Stimulated activated CD8-positive, alpha-beta memory T cell treated with anti-CD3 and anti-CD28 coated beads, Interleukin-12 subunit alpha, Interleukin-12 subunit beta, amount 100 ng/mL, for 24 hours (primary cell): ENCODE measurements at regions not wholly inside any gene's neighbourhood (a gene's known extent, or its start where the extent isn't known, plus 50 kb on each side); places are given as distances from the start of the nearest gene placed in this dataset.
"Not testable (repeated sequence)": the region's sequence is repeated elsewhere in the genome, so short reads cannot be mapped to it uniquely, and the experiment has no call there.

Experiments used
- DNase-seq: peaks from one replicate; pipeline ENCODE4 v3.0.0-alpha.2; 2020; ENCODE audit errors: extremely low read depth

- DNase-seq: no peak
These were observed 888.4 kb downstream of the TRIB2 start for GRCh38 chr2:13604951-13605661.

DNA sequence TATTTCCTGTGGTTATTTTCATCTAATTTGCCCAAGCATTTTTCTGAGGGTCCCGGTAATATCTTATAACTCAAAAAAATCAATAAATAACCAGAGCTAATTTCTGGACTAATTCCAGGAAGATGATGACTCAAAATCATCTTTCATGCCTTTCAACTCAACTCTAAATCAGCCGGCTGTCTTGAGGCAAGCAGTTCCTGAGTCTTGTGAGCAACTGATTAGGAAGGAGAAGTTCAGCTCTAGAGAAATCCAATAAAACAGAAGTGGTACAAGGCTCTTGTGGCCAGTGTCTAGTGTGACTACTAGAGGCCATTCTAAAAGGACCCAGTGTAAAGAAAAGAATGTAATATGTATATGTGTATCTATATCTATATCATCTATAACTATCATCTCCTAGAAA lies 890.4 kb downstream of the TRIB2 start:
- DNase-seq: no peak

GRCh38 chr2:13611939-13612338 lies 895.2 kb downstream of the TRIB2 start:
- DNase-seq: no peak

DNA sequence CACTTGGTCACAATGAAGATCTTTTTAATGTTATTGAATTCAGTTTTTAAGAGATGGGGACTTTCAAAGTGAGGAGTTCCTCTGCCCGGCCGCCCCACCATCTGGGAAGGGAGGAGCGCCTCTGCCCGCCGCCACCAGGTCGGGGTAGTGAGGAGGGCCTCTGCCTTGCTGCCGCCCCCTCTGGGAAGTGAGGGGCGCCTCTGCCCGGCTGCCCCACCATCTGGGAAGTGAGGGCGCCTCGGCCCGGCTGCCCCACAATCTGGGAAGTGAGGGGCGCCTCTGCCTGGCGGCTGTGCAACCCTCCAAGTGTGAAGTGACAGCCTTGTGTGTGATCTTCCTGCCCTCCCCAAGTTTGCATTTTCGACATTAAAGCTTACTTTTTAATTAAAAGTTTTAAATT lies 899.3 kb downstream of the TRIB2 start:
- no peak for DNase-seq

DNA sequence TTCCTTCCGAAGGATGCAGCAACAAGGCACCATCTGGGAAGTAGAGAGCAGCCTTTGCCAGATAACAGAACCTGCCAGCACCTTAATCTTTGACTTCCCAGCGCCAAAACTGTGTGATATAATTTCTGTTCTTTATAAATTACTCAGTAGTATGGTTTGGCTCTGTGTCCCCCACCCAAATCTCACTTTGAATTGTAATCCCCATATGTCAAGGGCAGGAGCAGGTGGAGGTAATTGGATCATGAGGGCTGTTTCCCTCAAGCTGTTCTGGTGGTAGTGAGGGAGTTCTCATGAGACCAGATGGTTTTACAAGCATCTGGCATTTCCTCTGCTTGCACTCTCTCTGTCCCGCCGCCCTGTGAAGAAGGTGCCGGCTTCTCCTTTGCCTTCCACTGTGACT lies 899.9 kb downstream of the TRIB2 start:
- DNase-seq: no peak

DNA sequence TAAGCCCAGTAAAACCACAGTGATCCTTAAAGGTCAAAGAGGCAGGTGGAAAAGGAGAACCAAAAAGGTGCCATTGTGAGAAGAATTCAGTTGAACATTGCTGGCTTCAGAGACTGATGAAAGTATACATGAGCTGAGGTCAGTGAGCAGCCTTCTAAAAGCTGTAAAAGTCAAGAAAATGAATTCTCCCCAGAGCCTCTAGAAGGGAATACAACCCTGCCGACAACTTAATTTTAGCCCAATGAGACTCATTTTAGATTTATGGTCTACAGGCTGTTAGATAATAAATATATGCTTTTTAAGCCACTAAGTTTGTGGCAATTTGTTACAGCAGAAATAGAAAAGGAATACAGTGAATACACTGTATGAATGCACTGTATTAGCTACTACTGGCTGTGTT lies 911.4 kb downstream of the TRIB2 start:
- no peak for DNase-seq

DNA sequence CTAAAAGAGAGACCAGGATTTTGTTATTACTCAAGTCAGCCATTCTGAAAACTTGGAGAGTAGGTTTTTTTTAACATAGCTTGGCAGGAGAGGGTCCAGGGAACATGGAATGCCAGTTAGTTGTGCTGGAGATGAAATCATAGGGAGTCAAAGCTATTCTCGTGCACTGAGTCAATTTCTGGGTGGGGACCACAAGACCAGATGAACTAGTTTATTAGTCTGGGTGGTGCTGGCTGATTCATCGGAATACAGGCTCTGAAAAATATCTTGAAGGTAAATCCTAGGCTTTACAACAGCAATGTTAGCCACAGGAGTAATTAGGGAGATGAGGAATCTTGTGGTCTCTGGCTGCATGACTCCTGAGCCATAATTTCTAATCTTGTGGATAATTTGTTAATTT lies 921.4 kb downstream of the TRIB2 start:
- no peak for DNase-seq

DNA sequence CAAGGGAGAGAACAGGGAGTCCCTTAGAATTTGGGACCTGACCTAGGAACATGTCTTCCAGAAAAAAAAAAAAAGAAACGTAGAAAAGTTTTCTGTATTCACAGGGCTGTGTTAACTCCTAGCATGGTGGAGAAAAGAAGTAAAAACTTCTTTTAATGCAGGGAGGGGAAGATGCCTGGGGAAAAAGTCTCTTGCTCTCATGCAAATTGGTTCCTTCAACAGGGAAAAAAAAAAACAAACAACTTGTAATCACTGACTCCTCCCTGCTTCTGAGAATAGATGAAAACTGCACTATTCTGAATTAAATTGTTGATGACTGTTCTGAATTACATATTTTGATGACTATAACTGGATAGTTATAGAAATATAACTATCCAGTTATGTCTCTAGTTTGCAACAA lies 933.2 kb downstream of the TRIB2 start:
- DNase-seq: no peak

DNA sequence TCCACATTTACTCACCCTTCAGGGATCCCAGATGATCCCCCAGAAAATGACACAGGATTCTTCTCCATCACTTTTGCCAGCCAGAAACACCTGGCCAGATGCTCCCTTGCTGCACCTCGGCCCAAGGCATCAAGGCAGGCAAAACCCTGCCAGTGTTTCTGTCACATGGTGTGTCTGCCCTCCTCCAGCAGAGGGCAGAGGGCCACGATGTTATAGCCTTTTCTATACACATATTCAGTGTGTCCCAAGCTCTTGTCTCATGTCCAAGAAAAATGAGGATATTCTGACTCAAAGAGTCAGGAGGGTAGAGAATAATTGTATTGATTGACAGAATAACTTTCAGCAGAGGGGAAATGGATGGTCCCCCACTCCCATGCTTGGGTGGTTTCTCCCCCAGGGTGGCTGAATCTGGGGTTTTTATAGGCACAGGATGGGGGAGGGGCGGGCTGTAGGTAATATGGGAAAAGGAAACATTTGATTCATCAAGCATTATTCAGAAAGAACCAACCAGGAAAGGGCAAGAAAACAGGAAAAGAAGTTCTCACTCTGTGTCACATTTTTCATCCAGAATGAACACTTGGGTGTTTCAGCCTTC lies 933.9 kb downstream of the TRIB2 start:
- no peak for DNase-seq

- DNase-seq: no peak
These were observed 935.0 kb downstream of the TRIB2 start for GRCh38 chr2:13651684-13652131.

- no peak for DNase-seq
These were observed 936.0 kb downstream of the TRIB2 start for GRCh38 chr2:13652531-13653313.

GRCh38 chr2:13654416-13654815 lies 937.7 kb downstream of the TRIB2 start:
- no peak for DNase-seq

DNA sequence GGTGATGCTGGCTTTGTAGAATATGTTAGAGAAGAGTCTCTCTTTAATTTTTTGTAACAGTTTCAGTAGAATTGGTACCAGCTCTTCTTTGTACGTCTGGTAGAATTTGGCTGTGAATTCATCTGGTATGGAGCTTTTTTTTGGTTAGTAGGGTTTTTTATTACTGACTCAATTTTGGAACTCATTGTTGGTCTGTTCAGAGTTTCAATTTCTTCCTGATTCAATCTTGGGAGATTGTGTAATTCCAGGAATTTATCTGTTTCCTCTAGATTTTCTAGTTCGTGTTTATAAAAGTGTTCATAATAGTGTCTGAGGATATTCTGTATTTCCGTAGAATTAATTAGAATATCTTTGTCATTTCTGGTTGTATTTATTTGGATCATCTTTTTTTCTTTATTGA lies 943.5 kb downstream of the TRIB2 start:
- no peak for DNase-seq

DNA sequence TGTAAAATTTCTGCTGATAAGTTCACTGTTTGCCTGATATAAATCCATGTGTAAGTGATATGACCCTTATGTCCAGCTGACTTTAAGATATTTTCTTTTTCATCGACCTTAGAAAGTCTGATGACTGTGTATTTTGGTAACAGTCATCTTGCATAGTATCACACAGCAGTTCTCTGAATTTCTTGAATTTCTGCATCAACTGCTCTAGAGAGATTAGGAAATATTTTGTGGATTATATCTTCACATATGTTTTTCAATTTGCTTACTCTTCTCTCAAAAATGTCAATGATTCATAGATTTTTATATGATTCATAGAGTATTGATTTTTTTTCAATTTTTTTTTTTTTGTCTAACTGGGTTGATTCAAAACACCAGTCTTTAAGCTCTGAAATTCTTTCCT lies 945.3 kb downstream of the TRIB2 start:
- no peak for DNase-seq

GRCh38 chr2:13666582-13667414 lies 950.1 kb downstream of the TRIB2 start:
- no peak for DNase-seq

DNA sequence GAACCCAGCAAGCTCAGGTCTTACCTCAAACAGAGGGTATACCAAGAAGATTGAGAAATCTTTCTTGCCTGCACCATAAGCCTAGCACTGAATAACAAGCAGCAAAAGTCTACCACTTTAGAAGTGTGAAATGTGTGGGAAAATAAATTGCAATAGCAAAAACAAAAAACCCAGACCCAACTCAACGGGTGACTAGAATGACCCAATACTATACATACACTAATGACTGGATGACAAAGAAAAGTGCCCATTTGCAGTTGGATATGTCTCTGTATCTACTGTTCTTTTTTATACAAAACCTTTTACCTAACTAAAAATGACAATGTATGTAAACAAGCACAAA lies 950.6 kb downstream of the TRIB2 start:
- no peak for DNase-seq

GRCh38 chr2:13669607-13670006 lies 952.9 kb downstream of the TRIB2 start:
- no peak for DNase-seq

DNA sequence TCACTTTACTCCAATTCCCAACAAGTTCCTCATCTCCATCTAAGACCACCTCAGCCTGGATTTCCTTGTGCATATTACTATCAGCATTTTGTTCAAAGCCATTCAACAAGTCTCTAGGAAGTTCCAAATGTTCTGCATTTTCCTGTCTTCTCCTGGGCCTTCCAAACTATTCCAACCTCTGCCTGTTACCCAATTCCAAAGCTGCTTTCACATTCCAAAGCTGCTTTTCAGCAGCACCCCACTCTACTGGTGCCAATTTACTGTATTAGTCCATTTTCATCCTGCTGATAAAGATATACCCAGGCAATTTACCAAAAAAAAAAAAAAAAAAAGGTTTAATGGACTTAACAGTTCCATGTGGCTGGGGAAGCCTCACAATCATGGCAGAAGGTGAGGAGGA lies 957.1 kb downstream of the TRIB2 start:
- not testable (repeated sequence) for DNase-seq

DNA sequence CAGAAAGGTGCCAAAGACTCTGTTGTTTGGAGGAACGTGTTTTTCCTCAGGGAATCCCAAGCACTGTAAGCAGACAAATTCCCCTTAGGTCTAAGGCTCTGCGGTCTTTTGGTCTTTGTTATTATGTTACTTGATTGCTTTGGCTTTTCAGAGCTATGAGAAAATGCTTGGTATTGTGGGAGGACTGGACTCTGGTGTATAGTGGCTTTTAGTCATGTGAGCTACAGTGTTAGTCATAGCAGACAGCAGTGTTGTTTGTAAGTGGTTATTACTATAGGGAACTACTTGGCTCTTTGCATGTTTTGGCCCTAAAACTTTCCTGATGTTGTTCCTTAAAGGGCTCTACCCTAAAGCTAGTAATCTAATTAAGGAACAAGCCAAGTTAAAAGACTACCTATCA lies 956.2 kb upstream of the LRATD1 start:
- DNase-seq: no peak

DNA sequence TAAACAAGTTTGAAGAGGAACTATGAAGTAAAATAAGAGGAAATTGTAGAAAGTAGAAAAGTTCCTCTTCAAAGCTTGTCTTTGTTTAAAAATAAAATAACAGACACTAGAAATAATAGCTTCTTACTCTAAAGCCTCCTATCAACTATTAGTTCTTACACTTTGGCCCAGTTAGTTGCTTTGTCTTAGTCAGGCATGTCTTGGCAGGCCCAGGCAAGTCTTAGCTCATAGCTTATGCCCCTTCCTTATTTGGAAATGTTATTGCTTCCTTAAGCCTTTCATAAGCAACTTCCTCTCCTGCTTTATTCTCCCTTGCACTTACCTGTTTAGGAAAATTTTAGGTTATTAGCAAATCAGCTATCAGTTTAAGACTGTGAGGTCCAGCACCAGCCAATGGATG lies 950.6 kb upstream of the LRATD1 start:
- DNase-seq: no peak

DNA sequence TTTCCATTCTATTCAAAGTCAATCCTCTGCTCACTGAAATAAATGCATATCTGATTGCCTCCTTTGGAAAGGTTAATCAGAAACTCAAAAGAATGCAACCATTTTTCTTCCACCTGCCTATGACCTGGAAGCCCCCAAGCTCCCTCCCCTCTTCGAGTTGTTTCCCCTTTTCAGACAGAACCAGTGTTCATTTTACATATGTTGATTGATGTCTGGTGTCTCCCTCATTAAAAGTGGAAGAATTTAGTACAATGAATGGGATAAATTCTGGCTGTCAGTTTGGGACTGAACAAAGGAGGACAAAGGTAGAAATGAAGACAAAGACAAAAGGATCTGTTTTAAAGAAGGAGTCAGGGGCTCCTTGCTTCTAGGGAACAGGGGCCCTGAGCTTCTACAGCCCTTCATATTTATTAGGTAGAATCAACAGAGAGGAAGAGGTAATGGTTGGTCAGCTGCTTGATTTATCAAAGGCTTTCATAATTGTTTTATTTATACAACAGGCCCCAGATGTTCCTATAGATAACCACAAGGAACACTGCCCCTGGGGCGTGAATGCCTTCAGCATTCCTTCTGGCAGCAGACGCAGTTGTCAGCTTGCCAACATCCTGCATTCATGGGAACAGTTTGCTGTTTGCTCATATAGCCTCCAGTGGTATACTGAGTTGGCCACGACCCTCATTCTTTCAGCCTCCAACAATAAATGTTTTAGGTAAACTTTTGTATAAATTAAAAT lies 949.8 kb upstream of the LRATD1 start:
- DNase-seq: no peak

- no peak for DNase-seq
These were observed 946.3 kb upstream of the LRATD1 start for GRCh38 chr2:13686262-13686661.
